ENCODE measurements at regions not wholly inside any gene's neighbourhood (a gene's known extent, or its start where the extent isn't known, plus 50 kb on each side); places are given as distances from the start of the nearest gene placed in this dataset.
"Not testable (repeated sequence)": the region's sequence is repeated elsewhere in the genome, so short reads cannot be mapped to it uniquely, and the experiment has no call there.

DNA sequence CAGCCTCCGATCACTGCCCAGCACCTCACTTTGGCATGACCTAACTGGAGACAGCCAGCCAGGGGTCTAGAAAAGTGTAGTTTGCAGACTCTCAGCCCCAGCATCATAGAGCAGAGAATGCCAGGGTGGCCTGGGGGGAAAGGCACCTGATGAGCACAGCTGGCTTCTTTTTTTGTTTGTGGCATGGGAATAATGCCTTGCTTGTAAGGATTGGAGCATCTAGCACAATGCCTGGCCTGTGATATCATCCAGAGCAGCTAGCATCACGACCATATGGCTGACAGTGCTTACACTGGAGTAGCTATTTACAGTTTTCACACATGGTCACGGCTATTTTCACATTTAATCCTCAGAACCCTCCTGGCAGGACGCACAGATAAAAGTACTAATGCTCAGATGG is 594.8 kb upstream of the B3GAT1 start:
- H3K4me1 ChIP-seq = no peaks in the 10 kb centered on the region
- peak in 1 of 2 donors; percentile 16 for DNase-seq (ENCODE audit: extremely low spot score in 2 of 2)

DNA sequence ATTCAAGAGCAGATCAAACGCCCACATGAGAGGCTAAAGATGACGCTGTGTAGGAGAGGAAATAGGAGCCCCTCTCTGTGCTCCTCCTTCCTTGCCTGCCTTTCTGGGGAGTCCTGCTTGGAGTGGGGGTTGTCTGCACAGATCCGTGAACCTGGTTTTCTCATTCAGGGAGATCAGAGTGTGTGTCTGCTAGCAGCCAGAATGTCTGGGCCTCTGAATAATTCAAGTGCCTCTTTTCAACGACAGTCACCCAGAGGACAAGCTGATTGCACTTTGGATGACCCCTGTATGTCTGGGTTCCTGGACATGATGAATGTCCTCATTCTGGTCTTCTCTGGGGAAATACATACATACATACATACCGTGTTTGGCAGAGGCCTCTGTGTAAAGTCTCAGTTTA is 592.5 kb upstream of the B3GAT1 start:
- no peaks in the 10 kb centered on the region for H3K36me3 ChIP-seq
- TF ChIP-seq, protein P1, sequence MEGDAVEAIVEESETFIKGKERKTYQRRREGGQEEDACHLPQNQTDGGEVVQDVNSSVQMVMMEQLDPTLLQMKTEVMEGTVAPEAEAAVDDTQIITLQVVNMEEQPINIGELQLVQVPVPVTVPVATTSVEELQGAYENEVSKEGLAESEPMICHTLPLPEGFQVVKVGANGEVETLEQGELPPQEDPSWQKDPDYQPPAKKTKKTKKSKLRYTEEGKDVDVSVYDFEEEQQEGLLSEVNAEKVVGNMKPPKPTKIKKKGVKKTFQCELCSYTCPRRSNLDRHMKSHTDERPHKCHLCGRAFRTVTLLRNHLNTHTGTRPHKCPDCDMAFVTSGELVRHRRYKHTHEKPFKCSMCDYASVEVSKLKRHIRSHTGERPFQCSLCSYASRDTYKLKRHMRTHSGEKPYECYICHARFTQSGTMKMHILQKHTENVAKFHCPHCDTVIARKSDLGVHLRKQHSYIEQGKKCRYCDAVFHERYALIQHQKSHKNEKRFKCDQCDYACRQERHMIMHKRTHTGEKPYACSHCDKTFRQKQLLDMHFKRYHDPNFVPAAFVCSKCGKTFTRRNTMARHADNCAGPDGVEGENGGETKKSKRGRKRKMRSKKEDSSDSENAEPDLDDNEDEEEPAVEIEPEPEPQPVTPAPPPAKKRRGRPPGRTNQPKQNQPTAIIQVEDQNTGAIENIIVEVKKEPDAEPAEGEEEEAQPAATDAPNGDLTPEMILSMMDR (IDR thresholded peaks at IDR 0.05) = no peak
- no peak for TF ChIP-seq POLR2A (IDR thresholded peaks at IDR 0.05)
- no peak for TF ChIP-seq POLR2AphosphoS5 (IDR thresholded peaks at IDR 0.05; ENCODE audit: insufficient read depth in 1 of 2, low read depth in 1 of 2)
- H3K27me3 ChIP-seq = no peaks in the 10 kb centered on the region
- no peak overlapping the region for H3K4me3 ChIP-seq
- intact Hi-C loops (cut with DNase I) = no loop called here
- no peaks in the 10 kb centered on the region for H3K9me3 ChIP-seq
- no peaks in the 10 kb centered on the region for H3K4me1 ChIP-seq
- no peak overlapping the region for H3K27ac ChIP-seq
- peak in 1 of 2 donors; percentile 89 for DNase-seq (ENCODE audit: extremely low spot score in 2 of 2)

More for the DNA sequence above, 594.8 kb upstream of the B3GAT1 start:
- H3K4me3 ChIP-seq = no peak overlapping the region
- TF ChIP-seq, protein P1 (IDR thresholded peaks at IDR 0.05) = no peak
- TF ChIP-seq POLR2AphosphoS5 (IDR thresholded peaks at IDR 0.05; ENCODE audit: insufficient read depth in 1 of 2, low read depth in 1 of 2) (no peak), POLR2A (IDR thresholded peaks at IDR 0.05) (no peak)
- no peak overlapping the region for H3K27ac ChIP-seq
- intact Hi-C loops (cut with DNase I) = no loop called here
- H3K27me3 ChIP-seq = no peaks in the 10 kb centered on the region
- H3K36me3 ChIP-seq = no peaks in the 10 kb centered on the region
- H3K9me3 ChIP-seq = no peaks in the 10 kb centered on the region

DNA sequence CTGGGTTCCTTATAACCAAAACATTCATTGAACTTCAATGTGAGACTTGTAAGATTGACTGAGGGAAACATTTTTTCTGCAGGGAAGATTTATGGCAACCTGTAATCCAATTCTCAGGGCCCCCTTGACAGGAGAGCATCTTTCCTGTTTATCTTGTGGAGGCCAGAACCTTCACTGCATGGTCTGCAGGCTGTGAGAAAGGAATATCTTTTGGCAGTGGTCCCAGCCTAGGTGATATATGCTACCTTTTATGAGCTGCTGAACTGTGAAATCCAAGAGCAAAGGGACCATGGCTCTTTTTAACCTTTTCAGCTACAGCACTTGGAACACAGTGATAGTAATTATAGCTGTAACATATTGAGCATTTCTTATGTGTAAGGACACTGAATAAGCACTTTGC is 590.2 kb upstream of the B3GAT1 start:
- Histone ChIP-seq H3K4me1 (no peaks in the 10 kb centered on the region), H3K4me3 (no peak overlapping the region), H3K36me3 (no peaks in the 10 kb centered on the region), H3K27me3 (no peaks in the 10 kb centered on the region), H3K27ac (no peak overlapping the region), H3K9me3 (no peaks in the 10 kb centered on the region)
- TF ChIP-seq POLR2AphosphoS5 (IDR thresholded peaks at IDR 0.05; ENCODE audit: insufficient read depth in 1 of 2, low read depth in 1 of 2) (no peak), POLR2A (IDR thresholded peaks at IDR 0.05) (no peak)
- TF ChIP-seq, protein P1 (IDR thresholded peaks at IDR 0.05) = no peak
- intact Hi-C loops (cut with DNase I) = no loop called here
- DNase-seq (ENCODE audit: extremely low spot score in 2 of 2) = no peak

DNA sequence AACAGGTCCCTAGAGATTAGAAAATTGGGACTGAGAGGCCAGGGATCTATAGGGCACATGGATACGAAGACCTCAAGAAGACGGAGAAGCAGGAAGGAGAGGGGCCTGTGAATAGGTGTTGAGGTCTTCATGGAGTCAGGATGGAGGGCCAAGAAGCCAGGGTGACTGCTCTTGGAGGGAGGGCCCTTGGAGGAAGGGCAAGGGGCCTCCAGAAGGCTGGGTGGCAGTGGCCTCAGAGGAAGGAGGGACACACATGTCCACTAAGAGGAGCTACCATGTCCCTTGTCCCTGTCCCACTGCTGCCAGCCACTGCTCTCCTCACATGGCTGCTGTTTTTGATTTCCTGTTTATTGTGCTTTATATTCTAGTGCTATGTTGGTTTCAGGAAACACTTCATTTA is 589.5 kb upstream of the B3GAT1 start:
- intact Hi-C loops (cut with DNase I) = no loop called here
- Histone ChIP-seq H3K27ac (no peak overlapping the region), H3K9me3 (no peaks in the 10 kb centered on the region), H3K4me1 (no peaks in the 10 kb centered on the region), H3K27me3 (no peaks in the 10 kb centered on the region), H3K36me3 (no peaks in the 10 kb centered on the region), H3K4me3 (no peak overlapping the region)
- peak in 1 of 2 donors; percentile 77 for DNase-seq (ENCODE audit: extremely low spot score in 2 of 2)
- TF ChIP-seq, protein P1 (IDR thresholded peaks at IDR 0.05) = no peak
- no peak for TF ChIP-seq POLR2A (IDR thresholded peaks at IDR 0.05)
- TF ChIP-seq POLR2AphosphoS5 (IDR thresholded peaks at IDR 0.05; ENCODE audit: insufficient read depth in 1 of 2, low read depth in 1 of 2) = no peak

DNA sequence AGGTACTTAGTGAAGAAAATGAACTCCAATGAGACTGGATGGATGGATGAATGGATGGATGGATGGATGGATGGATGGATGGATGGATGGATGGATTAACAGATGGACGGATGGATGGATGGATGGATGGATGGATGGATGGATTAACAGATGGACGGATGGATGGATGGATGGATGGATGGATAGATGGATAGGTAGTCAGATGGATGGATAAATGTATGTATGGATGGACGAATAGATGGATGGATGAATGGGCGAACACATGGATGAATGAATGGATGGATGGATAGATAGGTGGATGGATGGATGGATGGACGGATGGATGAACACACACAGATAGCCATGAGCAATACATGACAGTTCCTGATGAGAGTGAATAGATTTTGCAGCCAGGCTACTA is 589.0 kb upstream of the B3GAT1 start:
- H3K4me1 ChIP-seq; H3K9me3 ChIP-seq; intact Hi-C loops (cut with DNase I); DNase-seq (ENCODE audit: extremely low spot score in 2 of 2); H3K27me3 ChIP-seq; H3K36me3 ChIP-seq; H3K27ac ChIP-seq; H3K4me3 ChIP-seq: not testable (repeated sequence)

DNA sequence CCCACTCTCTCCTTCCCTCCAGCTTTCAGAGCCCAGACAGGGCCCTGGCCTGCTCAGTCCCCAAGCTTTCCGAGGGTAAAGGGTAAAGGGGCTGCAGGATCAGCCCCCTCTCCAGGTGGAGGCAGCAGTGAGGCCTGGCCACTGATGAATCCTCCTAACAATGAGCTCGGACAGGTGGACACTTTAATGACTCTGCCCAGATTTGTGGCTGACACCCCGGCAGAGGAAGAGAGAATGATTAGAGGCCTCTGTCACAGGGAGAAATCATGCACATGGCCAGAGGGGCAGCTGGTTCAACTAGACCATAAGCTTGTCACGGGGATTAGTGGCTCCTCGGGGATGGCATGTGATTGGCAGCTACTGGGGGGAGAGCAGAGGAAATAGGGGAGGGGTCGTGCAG is 587.5 kb upstream of the B3GAT1 start:
- Histone ChIP-seq H3K27me3 (no peaks in the 10 kb centered on the region), H3K27ac (no peak overlapping the region), H3K4me1 (no peaks in the 10 kb centered on the region), H3K4me3 (no peak overlapping the region), H3K36me3 (no peaks in the 10 kb centered on the region), H3K9me3 (no peaks in the 10 kb centered on the region)
- intact Hi-C loops (cut with DNase I) = no loop called here
- TF ChIP-seq POLR2A (IDR thresholded peaks at IDR 0.05) (no peak), POLR2AphosphoS5 (IDR thresholded peaks at IDR 0.05; ENCODE audit: insufficient read depth in 1 of 2, low read depth in 1 of 2) (no peak)
- TF ChIP-seq, protein P1 (IDR thresholded peaks at IDR 0.05) = no peak
- peak in 1 of 2 donors; percentile 72 for DNase-seq (ENCODE audit: extremely low spot score in 2 of 2)
